ENCODE measurements at regions not wholly inside any gene's neighbourhood (a gene's known extent, or its start where the extent isn't known, plus 50 kb on each side); places are given as distances from the start of the nearest gene placed in this dataset.

GRCh38 chr1:118621839-118622238 is 366.3 kb downstream of the TBX15 start:
- TF ChIP-seq POLR2A (IDR thresholded peaks at IDR 0.05) (no peak), CTCF (IDR thresholded peaks at IDR 0.05) (no peak)
